ENCODE measurements at regions not wholly inside any gene's neighbourhood (a gene's known extent, or its start where the extent isn't known, plus 50 kb on each side); places are given as distances from the start of the nearest gene placed in this dataset.

GRCh38 chr11:128361451-128362020 lies 225.8 kb downstream of the ETS1 start:
- H3K4me1 Mint-ChIP-seq (ENCODE audit: unreplicated experiment) = peaks cover 15% of the 10 kb centered on the region
- TF ChIP-seq CTCF (IDR thresholded peaks at IDR 0.05) = no peak
- no peak overlapping the region for H3K27ac Mint-ChIP-seq (ENCODE audit: unreplicated experiment)
- H3K27me3 Mint-ChIP-seq (ENCODE audit: unreplicated experiment) = peaks cover 22% of the 10 kb centered on the region
- H3K36me3 Mint-ChIP-seq (ENCODE audit: unreplicated experiment) = no peaks in the 10 kb centered on the region
- no peak overlapping the region for H3K4me3 Mint-ChIP-seq (ENCODE audit: unreplicated experiment)
- no peaks in the 10 kb centered on the region for H3K9me3 Mint-ChIP-seq (ENCODE audit: unreplicated experiment)
- DNase-seq (ENCODE audit: extremely low spot score, unreplicated experiment) = no peak

DNA sequence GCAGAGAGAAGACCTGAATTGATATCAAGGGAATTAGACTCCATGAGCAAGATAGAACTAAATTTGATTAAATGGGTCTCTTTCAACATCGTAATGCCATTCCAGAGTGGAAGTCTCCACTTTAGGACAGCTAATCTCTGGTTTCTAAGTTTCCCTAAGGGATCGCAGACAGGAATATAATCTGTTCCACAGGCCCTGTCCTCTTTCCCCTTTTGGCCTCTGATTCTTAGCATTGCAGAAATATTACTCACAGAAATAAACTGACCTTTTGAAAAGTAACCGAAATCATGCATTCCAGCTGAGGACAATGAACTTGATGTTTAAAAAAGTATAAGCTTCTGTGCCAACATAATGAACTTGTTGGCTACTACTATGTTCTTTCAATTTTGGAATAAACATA lies 227.8 kb downstream of the ETS1 start:
- Mint-ChIP-seq H3K4me3 (ENCODE audit: unreplicated experiment) (no peak overlapping the region), H3K27me3 (ENCODE audit: unreplicated experiment) (peaks cover 16% of the 10 kb centered on the region), H3K27ac (ENCODE audit: unreplicated experiment) (no peak overlapping the region), H3K9me3 (ENCODE audit: unreplicated experiment) (no peaks in the 10 kb centered on the region), H3K36me3 (ENCODE audit: unreplicated experiment) (no peaks in the 10 kb centered on the region), H3K4me1 (ENCODE audit: unreplicated experiment) (peaks cover 15% of the 10 kb centered on the region)
- TF ChIP-seq CTCF (IDR thresholded peaks at IDR 0.05) = no peak
- no peak for DNase-seq (ENCODE audit: extremely low spot score, unreplicated experiment)

- no peak overlapping the region for H3K4me3 Mint-ChIP-seq (ENCODE audit: unreplicated experiment)
Measured at GRCh38 chr11:128357073-128357472, 230.3 kb downstream of the ETS1 start.

DNA sequence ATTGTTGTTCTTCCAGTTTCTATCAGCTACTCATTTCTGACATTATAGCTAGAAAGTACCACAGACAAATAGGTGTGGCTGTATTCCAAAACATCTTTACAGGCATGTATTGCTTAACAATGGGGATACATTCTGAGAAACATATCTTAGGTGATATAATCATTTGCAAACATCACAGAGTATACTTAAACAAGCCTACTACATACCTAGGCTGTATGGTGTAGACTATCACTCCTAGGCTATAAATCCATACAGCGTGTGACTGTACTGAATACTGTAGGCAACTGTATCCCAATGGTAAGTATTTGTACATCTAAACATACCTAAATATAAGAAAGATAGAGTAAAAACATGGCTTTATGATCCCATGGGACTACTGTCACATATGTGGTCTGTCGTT lies 231.8 kb downstream of the ETS1 start:
- Mint-ChIP-seq H3K4me3 (ENCODE audit: unreplicated experiment) (no peak overlapping the region), H3K9me3 (ENCODE audit: unreplicated experiment) (peaks cover 3% of the 10 kb centered on the region), H3K4me1 (ENCODE audit: unreplicated experiment) (peaks cover 13% of the 10 kb centered on the region), H3K36me3 (ENCODE audit: unreplicated experiment) (no peaks in the 10 kb centered on the region), H3K27me3 (ENCODE audit: unreplicated experiment) (peaks cover 23% of the 10 kb centered on the region), H3K27ac (ENCODE audit: unreplicated experiment) (no peak overlapping the region)
- TF ChIP-seq CTCF (IDR thresholded peaks at IDR 0.05) = no peak
- DNase-seq (ENCODE audit: extremely low spot score, unreplicated experiment) = no peak

More at GRCh38 chr11:128357073-128357472, 230.3 kb downstream of the ETS1 start:
- H3K27me3 Mint-ChIP-seq (ENCODE audit: unreplicated experiment) = peaks cover 20% of the 10 kb centered on the region
- H3K27ac Mint-ChIP-seq (ENCODE audit: unreplicated experiment) = no peak overlapping the region
- peaks cover 15% of the 10 kb centered on the region for H3K4me1 Mint-ChIP-seq (ENCODE audit: unreplicated experiment)
- no peak for DNase-seq (ENCODE audit: extremely low spot score, unreplicated experiment)
- peaks cover 3% of the 10 kb centered on the region for H3K9me3 Mint-ChIP-seq (ENCODE audit: unreplicated experiment)
- H3K36me3 Mint-ChIP-seq (ENCODE audit: unreplicated experiment) = no peaks in the 10 kb centered on the region
- no peak for TF ChIP-seq CTCF (IDR thresholded peaks at IDR 0.05)

- peaks cover 25% of the 10 kb centered on the region for H3K27me3 Mint-ChIP-seq (ENCODE audit: unreplicated experiment)
- no peaks in the 10 kb centered on the region for H3K36me3 Mint-ChIP-seq (ENCODE audit: unreplicated experiment)
- H3K27ac Mint-ChIP-seq (ENCODE audit: unreplicated experiment) = no peak overlapping the region
- H3K9me3 Mint-ChIP-seq (ENCODE audit: unreplicated experiment) = peaks cover 3% of the 10 kb centered on the region
- no peak for TF ChIP-seq CTCF (IDR thresholded peaks at IDR 0.05)
- DNase-seq (ENCODE audit: extremely low spot score, unreplicated experiment) = no peak
- H3K4me1 Mint-ChIP-seq (ENCODE audit: unreplicated experiment) = peaks cover 6% of the 10 kb centered on the region
- H3K4me3 Mint-ChIP-seq (ENCODE audit: unreplicated experiment) = no peak overlapping the region
Measured at GRCh38 chr11:128354476-128354875, 232.9 kb downstream of the ETS1 start.

Data from osteocyte (in vitro differentiated cells).